ENCODE measurements at regions not wholly inside any gene's neighbourhood (a gene's known extent, or its start where the extent isn't known, plus 50 kb on each side); places are given as distances from the start of the nearest gene placed in this dataset.

DNA sequence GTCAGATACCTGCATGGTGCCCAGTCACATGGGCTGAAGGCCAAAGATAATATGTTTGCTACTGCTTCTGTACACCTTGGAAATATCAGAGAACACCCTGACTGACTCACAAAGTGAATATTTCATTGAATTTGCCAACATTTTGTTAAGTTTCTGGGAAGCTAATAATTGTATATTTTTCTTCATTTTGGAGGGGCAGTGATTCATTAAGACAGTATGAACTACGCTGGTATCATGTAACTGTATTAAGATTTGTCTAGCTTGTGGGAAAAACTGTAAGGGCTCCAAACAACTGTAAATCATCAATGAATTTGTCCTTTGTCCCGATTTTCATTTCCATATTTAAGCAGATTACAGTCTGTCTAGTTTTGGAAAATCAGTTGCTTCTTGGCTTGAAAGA is 102.3 kb upstream of the CCN2 start:
- ChIA-PET POLR2A (no interaction called here), CTCF (no interaction called here), RAD21 (ENCODE audit: low non-redundant PET in 1 of 2, low total read pairs in 2 of 2, uncharacterized antibody in 2 of 2, unreplicated experiment in 2 of 2) (no interaction called here)
- Histone ChIP-seq H3K4me1 (ENCODE audit: control insufficient read depth in 1 of 2, insufficient read depth in 2 of 2, low read length in 2 of 2) (peaks cover 4 to 11% of the 10 kb centered on the region in 2 experiments), H3K27ac (ENCODE audit: low read depth, low read length) (no peak overlapping the region), H2AFZ (ENCODE audit: low read depth, low read length, poor library complexity, severe bottlenecking) (no peak overlapping the region), H3K9ac (ENCODE audit: low read length) (no peak overlapping the region), H3K4me3 (replicated peaks in 1 of 2; ENCODE audit: low read depth in 1 of 2, low read length in 2 of 2) (no peak overlapping the region), H3K79me2 (ENCODE audit: insufficient read depth, low read length) (no peaks in the 10 kb centered on the region), H4K20me1 (ENCODE audit: insufficient read depth) (no peaks in the 10 kb centered on the region), H3K9me3 (ENCODE audit: control insufficient read depth in 1 of 2, insufficient read depth in 1 of 2, low read depth in 1 of 2, low read length in 2 of 2) (no peaks in the 10 kb centered on the region), H3K4me2 (ENCODE audit: low read length) (no peak overlapping the region), H3K36me3 (ENCODE audit: control insufficient read depth in 1 of 2, insufficient read depth in 2 of 2, low read length in 2 of 2) (no peaks in the 10 kb centered on the region), H3K27me3 (ENCODE audit: insufficient read depth, low read length) (no peaks in the 10 kb centered on the region), H3K9me2 (ENCODE audit: insufficient read depth) (no peaks in the 10 kb centered on the region)
- TF ChIP-seq ZNF274 (IDR thresholded peaks at IDR 0.05; ENCODE audit: low read depth, low read length) = no peak
- TF ChIP-seq, protein P1, sequence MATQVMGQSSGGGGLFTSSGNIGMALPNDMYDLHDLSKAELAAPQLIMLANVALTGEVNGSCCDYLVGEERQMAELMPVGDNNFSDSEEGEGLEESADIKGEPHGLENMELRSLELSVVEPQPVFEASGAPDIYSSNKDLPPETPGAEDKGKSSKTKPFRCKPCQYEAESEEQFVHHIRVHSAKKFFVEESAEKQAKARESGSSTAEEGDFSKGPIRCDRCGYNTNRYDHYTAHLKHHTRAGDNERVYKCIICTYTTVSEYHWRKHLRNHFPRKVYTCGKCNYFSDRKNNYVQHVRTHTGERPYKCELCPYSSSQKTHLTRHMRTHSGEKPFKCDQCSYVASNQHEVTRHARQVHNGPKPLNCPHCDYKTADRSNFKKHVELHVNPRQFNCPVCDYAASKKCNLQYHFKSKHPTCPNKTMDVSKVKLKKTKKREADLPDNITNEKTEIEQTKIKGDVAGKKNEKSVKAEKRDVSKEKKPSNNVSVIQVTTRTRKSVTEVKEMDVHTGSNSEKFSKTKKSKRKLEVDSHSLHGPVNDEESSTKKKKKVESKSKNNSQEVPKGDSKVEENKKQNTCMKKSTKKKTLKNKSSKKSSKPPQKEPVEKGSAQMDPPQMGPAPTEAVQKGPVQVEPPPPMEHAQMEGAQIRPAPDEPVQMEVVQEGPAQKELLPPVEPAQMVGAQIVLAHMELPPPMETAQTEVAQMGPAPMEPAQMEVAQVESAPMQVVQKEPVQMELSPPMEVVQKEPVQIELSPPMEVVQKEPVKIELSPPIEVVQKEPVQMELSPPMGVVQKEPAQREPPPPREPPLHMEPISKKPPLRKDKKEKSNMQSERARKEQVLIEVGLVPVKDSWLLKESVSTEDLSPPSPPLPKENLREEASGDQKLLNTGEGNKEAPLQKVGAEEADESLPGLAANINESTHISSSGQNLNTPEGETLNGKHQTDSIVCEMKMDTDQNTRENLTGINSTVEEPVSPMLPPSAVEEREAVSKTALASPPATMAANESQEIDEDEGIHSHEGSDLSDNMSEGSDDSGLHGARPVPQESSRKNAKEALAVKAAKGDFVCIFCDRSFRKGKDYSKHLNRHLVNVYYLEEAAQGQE (IDR thresholded peaks at IDR 0.05; ENCODE audit: low read depth) = no peak
- TF ChIP-seq, protein P2, sequence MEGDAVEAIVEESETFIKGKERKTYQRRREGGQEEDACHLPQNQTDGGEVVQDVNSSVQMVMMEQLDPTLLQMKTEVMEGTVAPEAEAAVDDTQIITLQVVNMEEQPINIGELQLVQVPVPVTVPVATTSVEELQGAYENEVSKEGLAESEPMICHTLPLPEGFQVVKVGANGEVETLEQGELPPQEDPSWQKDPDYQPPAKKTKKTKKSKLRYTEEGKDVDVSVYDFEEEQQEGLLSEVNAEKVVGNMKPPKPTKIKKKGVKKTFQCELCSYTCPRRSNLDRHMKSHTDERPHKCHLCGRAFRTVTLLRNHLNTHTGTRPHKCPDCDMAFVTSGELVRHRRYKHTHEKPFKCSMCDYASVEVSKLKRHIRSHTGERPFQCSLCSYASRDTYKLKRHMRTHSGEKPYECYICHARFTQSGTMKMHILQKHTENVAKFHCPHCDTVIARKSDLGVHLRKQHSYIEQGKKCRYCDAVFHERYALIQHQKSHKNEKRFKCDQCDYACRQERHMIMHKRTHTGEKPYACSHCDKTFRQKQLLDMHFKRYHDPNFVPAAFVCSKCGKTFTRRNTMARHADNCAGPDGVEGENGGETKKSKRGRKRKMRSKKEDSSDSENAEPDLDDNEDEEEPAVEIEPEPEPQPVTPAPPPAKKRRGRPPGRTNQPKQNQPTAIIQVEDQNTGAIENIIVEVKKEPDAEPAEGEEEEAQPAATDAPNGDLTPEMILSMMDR (IDR thresholded peaks at IDR 0.05 in 2 of 3, conservative IDR thresholded peaks at IDR 0.05 in 1 of 3; ENCODE audit: borderline replicate concordance in 1 of 3, insufficient read depth in 1 of 3, low read depth in 2 of 3, low read length in 2 of 3) = no peak
- TF ChIP-seq JUND (IDR thresholded peaks at IDR 0.05) = no peak
- TF ChIP-seq ZFX (IDR thresholded peaks at IDR 0.05) = no peak
- TF ChIP-seq CBX3 (IDR thresholded peaks at IDR 0.05; ENCODE audit: low read depth) = no peak
- TF ChIP-seq, protein P3, sequence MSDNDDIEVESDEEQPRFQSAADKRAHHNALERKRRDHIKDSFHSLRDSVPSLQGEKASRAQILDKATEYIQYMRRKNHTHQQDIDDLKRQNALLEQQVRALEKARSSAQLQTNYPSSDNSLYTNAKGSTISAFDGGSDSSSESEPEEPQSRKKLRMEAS (IDR thresholded peaks at IDR 0.05) = no peak
- TF ChIP-seq SIN3A (IDR thresholded peaks at IDR 0.05; ENCODE audit: low read depth) = no peak
- no peak for TF ChIP-seq SP1 (IDR thresholded peaks at IDR 0.05; ENCODE audit: low read depth)
- no peak for TF ChIP-seq ELF1 (IDR thresholded peaks at IDR 0.05; ENCODE audit: borderline replicate concordance, low read depth)
- no peak for TF ChIP-seq SRF (IDR thresholded peaks at IDR 0.05; ENCODE audit: low read depth)
- no peak for TF ChIP-seq EGR1 (IDR thresholded peaks at IDR 0.05; ENCODE audit: low read depth)
- TF ChIP-seq EZH2 (IDR thresholded peaks at IDR 0.05) = no peak
- TF ChIP-seq, protein P4, sequence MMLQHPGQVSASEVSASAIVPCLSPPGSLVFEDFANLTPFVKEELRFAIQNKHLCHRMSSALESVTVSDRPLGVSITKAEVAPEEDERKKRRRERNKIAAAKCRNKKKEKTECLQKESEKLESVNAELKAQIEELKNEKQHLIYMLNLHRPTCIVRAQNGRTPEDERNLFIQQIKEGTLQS (IDR thresholded peaks at IDR 0.05) = no peak
- no peak for TF ChIP-seq EZH2phosphoT487 (IDR thresholded peaks at IDR 0.05; ENCODE audit: borderline replicate concordance)
- TF ChIP-seq CEBPB (IDR thresholded peaks at IDR 0.05; ENCODE audit: low read depth) = no peak
- intact Hi-C loops (cut with micrococcal nuclease) = no loop called here
- no peak for ATAC-seq
- no peak for DNase-seq (ENCODE audit: low read depth, low spot score)
- no TSS peak for BruUV-seq (replicated peaks)

Measured in HCT116 (cell line).